ENCODE measurements at regions not wholly inside any gene's neighbourhood (a gene's known extent, or its start where the extent isn't known, plus 50 kb on each side); places are given as distances from the start of the nearest gene placed in this dataset.

- Histone ChIP-seq H3K4me3 (no peak overlapping the region), H3K27me3 (no peaks in the 10 kb centered on the region), H3K9me3 (no peaks in the 10 kb centered on the region), H3K4me1 (no peaks in the 10 kb centered on the region), H3K36me3 (no peaks in the 10 kb centered on the region), H3K27ac (no peak overlapping the region)
- TF ChIP-seq CTCF (IDR thresholded peaks at IDR 0.05) (no peak), EP300 (IDR thresholded peaks at IDR 0.05) (no peak), POLR2AphosphoS5 (IDR thresholded peaks at IDR 0.05) (no peak), POLR2A (IDR thresholded peaks at IDR 0.05) (no peak)
- DNase-seq (ENCODE audit: low spot score in 2 of 2): no peak
These were observed 189.3 kb downstream of the RNF152 start for GRCh38 chr18:61703508-61703907.

- H3K4me1 ChIP-seq: no peaks in the 10 kb centered on the region
- no peaks in the 10 kb centered on the region for H3K9me3 ChIP-seq
- no peak for DNase-seq (ENCODE audit: low spot score in 2 of 2)
- no peak overlapping the region for H3K4me3 ChIP-seq
- H3K27ac ChIP-seq: no peak overlapping the region
- no peak for TF ChIP-seq CTCF (IDR thresholded peaks at IDR 0.05)
- TF ChIP-seq POLR2A (IDR thresholded peaks at IDR 0.05): no peak
- no peak for TF ChIP-seq EP300 (IDR thresholded peaks at IDR 0.05)
- no peak for TF ChIP-seq POLR2AphosphoS5 (IDR thresholded peaks at IDR 0.05)
- H3K36me3 ChIP-seq: no peaks in the 10 kb centered on the region
- WGBS: 80% methylated on average over 3 of the region's 3 CpGs
- no peaks in the 10 kb centered on the region for H3K27me3 ChIP-seq
These were observed 190.8 kb downstream of the RNF152 start for GRCh38 chr18:61702007-61702406.

DNA sequence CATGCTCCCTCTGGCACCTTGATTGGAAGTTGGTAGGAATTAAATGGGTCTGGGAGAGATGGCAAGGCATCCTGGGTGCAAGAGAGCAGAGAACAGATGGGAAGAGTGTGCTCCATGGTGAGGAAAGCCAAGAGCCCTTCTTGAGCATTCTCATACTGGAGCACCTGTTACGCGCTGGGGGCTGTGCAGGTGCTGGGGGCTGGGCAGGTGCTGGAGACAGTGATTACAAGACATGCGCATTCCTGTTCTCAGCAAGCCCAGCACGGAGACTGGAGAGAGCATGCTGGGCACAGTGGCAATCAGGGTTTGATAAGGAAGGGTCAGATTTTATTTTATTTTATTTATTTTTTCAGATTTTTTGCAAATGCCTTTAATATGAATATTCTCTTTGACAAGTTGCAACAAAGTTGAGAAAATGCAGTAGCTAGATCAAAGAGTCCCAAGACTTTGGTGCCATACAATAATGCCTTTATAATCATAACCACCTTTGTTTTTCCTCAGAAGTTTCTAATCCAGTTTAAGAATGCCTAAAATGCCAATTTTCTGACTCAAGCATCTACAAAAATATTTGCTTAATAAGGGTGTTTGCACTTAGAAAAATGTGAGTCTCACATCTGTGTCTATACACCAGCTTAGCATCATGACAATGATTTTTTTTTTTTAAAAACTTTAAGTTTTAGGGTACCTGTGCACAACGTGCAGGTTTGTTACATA is 193.3 kb downstream of the RNF152 start:
- H3K27ac ChIP-seq: no peak overlapping the region
- H3K9me3 ChIP-seq: no peaks in the 10 kb centered on the region
- no peaks in the 10 kb centered on the region for H3K36me3 ChIP-seq
- no peaks in the 10 kb centered on the region for H3K4me1 ChIP-seq
- no peaks in the 10 kb centered on the region for H3K27me3 ChIP-seq
- no peak overlapping the region for H3K4me3 ChIP-seq
- TF ChIP-seq POLR2A (IDR thresholded peaks at IDR 0.05) (no peak), EP300 (IDR thresholded peaks at IDR 0.05) (no peak)
- 77% methylated on average over 5 of the region's 5 CpGs for WGBS
- DNase-seq (ENCODE audit: low spot score in 2 of 2): no peak

DNA sequence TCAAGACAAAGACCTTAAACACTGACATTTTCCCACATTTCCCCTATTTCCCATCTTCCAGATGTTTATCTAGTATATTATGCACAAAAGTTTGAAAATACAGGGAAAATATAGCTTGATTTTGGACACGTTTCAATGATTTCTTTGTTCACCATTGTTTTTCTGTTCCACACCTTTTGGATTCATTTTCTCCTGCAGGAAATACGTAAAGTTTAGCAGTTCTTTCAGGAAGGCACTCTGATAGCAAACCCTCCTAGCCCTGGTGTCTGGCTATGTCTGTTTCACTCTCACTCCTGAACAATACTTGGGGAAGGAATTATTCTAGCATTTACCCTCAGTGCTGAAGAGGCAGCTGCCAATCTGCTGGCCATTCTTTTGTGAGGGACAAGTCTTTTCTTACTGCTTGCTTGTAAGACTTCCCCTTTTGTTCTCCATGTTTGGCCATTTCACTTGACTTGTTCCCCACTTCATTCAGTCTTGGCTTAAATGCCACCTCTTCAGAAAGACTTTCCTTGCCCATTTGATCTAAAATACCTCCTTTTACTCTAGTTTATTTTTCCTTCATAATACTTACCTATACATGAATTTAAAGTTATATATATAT is 195.4 kb downstream of the RNF152 start:
- Histone ChIP-seq H3K36me3 (no peaks in the 10 kb centered on the region), H3K27me3 (no peaks in the 10 kb centered on the region), H3K27ac (no peak overlapping the region), H3K4me3 (no peak overlapping the region), H3K4me1 (no peaks in the 10 kb centered on the region), H3K9me3 (no peaks in the 10 kb centered on the region)
- TF ChIP-seq EP300 (IDR thresholded peaks at IDR 0.05) (no peak), POLR2A (IDR thresholded peaks at IDR 0.05) (no peak), CTCF (IDR thresholded peaks at IDR 0.05) (no peak), POLR2AphosphoS5 (IDR thresholded peaks at IDR 0.05) (no peak)
- 80% methylated on average over 2 of the region's 2 CpGs for WGBS
- no peak for DNase-seq (ENCODE audit: low spot score in 2 of 2)

- H3K9me3 ChIP-seq: no peaks in the 10 kb centered on the region
- 91% methylated on average over 3 of the region's 3 CpGs for WGBS
- no peaks in the 10 kb centered on the region for H3K27me3 ChIP-seq
- TF ChIP-seq POLR2A (IDR thresholded peaks at IDR 0.05) (no peak), CTCF (IDR thresholded peaks at IDR 0.05) (no peak)
- no peaks in the 10 kb centered on the region for H3K36me3 ChIP-seq
- DNase-seq (ENCODE audit: low spot score in 2 of 2): no peak
- H3K4me3 ChIP-seq: no peak overlapping the region
- H3K4me1 ChIP-seq: no peaks in the 10 kb centered on the region
- no peak overlapping the region for H3K27ac ChIP-seq
These were observed 198.6 kb downstream of the RNF152 start for GRCh38 chr18:61694236-61694635.
